ENCODE measurements at regions not wholly inside any gene's neighbourhood (a gene's known extent, or its start where the extent isn't known, plus 50 kb on each side); places are given as distances from the start of the nearest gene placed in this dataset.

DNA sequence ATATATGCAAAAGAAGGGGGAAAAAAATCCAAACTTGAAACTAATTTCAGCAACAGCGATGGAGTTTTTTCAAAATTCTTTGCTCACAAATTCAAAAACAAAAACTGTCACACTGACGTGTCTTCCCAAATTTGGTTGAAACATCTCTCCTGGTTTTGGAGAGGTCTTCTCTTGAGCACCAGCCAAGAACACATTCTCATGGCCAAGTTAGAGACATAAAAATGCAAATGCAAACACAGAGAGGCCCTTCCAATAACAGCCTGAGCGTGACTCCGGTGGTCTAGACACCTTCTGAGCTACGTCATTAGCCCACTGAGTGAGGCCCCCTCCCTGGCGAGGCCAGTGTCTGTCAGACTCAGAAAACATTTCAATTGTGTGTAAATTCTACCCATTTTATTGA is 436.0 kb upstream of the PROK2 start:
- 77 to 80% methylated on average over 6 of the region's 6 CpGs for WGBS, 2 donors
- no peaks in the 10 kb centered on the region for H3K27me3 ChIP-seq
- no peaks in the 10 kb centered on the region for H3K36me3 ChIP-seq
- TF ChIP-seq EP300 (IDR thresholded peaks at IDR 0.05) (no peak), POLR2A (IDR thresholded peaks at IDR 0.05) (no peak)
- TF ChIP-seq, protein P1, sequence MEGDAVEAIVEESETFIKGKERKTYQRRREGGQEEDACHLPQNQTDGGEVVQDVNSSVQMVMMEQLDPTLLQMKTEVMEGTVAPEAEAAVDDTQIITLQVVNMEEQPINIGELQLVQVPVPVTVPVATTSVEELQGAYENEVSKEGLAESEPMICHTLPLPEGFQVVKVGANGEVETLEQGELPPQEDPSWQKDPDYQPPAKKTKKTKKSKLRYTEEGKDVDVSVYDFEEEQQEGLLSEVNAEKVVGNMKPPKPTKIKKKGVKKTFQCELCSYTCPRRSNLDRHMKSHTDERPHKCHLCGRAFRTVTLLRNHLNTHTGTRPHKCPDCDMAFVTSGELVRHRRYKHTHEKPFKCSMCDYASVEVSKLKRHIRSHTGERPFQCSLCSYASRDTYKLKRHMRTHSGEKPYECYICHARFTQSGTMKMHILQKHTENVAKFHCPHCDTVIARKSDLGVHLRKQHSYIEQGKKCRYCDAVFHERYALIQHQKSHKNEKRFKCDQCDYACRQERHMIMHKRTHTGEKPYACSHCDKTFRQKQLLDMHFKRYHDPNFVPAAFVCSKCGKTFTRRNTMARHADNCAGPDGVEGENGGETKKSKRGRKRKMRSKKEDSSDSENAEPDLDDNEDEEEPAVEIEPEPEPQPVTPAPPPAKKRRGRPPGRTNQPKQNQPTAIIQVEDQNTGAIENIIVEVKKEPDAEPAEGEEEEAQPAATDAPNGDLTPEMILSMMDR (IDR thresholded peaks at IDR 0.05), result no peak
- no peak for DNase-seq (ENCODE audit: low spot score in 2 of 2)
- no peaks in the 10 kb centered on the region for H3K4me1 ChIP-seq
- H3K9me3 ChIP-seq, result peaks cover 0 to 27% (median 8%) of the 10 kb centered on the region in 4 donors
- no peak overlapping the region for H3K27ac ChIP-seq
- no peak overlapping the region for H3K4me3 ChIP-seq

GRCh38 chr3:72219752-72220151 is 434.8 kb upstream of the PROK2 start:
- H3K4me1 ChIP-seq, result no peaks in the 10 kb centered on the region
- WGBS, 2 donors, result 93 to 96% methylated on average over 3 of the region's 3 CpGs
- no peak for DNase-seq (ENCODE audit: low spot score in 2 of 2)
- TF ChIP-seq, protein P1 (IDR thresholded peaks at IDR 0.05), result no peak
- TF ChIP-seq POLR2A (IDR thresholded peaks at IDR 0.05) (no peak), EP300 (IDR thresholded peaks at IDR 0.05) (no peak)
- peaks cover 0 to 15% (median 2%) of the 10 kb centered on the region in 4 donors for H3K9me3 ChIP-seq
- no peak overlapping the region for H3K4me3 ChIP-seq
- H3K27me3 ChIP-seq, result no peaks in the 10 kb centered on the region
- no peaks in the 10 kb centered on the region for H3K36me3 ChIP-seq
- no peak overlapping the region for H3K27ac ChIP-seq

DNA sequence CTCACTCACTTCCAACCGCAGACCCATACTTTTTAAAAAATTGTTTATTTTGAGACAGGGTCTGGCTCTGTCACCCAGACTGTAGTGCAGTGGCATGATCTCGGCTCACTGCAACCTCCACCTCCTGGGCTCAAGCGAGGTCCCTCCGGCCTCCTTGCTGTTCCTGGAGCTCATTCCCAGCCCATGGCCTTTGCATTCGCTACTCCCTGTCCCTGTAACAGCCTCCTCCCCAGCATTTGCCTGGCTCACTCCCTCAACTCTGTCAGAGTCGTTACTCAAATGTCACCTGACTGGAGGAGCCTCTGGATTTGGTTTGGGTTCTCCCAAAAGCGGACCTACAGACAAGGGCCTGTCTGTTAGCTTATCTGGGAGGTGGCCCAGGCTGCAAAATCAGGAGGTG is 432.6 kb upstream of the PROK2 start:
- no peak overlapping the region for H3K27ac ChIP-seq
- WGBS, 2 donors, result 91 to 94% methylated on average over 7 of the region's 7 CpGs
- no peak for DNase-seq (ENCODE audit: low spot score in 2 of 2)
- no peak overlapping the region for H3K4me3 ChIP-seq
- H3K36me3 ChIP-seq, result no peaks in the 10 kb centered on the region
- H3K27me3 ChIP-seq, result no peaks in the 10 kb centered on the region
- no peaks in the 10 kb centered on the region for H3K9me3 ChIP-seq
- H3K4me1 ChIP-seq, result peaks cover 0 to 10% (median 0%) of the 10 kb centered on the region in 4 donors
- TF ChIP-seq POLR2A (IDR thresholded peaks at IDR 0.05), result no peak
- TF ChIP-seq, protein P1 (IDR thresholded peaks at IDR 0.05), result no peak
- no peak for TF ChIP-seq EP300 (IDR thresholded peaks at IDR 0.05)

DNA sequence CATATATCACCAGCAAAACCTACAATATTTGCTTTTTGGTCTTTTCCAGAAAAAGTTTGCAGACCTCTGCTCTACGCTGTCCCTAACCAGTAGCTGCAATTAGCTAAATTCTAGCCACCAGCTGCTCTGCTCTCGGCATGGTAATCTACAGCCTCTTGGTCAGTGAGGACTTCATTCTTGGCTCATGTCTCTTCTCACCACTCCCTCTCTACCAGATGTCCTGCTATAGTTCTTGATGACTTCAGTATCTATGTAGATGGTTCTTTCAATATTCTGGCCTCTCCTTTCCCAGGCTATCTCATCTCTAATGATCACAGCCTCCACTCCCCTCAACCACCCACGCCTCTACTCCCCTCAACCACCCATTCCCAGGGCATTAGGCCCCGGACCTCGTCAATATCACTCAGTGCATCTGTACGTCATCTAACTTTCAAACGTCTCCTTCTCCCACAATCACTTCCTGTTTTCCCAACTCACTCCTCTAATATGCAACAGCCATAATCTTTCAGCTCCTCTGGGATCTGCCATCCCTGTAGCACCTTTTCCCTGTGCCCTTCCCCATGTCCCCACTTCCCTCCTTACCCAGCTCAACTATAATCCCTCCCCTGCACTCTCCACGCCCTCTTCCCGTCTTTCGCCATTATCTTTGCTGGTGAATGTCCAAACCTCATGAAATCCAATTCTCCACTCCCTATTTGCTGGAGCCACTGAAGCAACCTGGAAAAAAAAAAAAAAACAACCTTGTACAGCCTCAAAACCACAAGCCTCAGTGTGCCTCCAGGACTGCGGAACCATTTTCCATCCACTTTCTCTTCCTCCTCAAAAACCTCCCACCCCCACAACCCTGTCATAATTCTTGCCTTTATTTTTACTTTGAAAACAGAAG is 429.4 kb upstream of the PROK2 start:
- DNase-seq (ENCODE audit: low spot score in 2 of 2), result no peak
- TF ChIP-seq EP300 (IDR thresholded peaks at IDR 0.05) (no peak), POLR2A (IDR thresholded peaks at IDR 0.05) (no peak)
- TF ChIP-seq, protein P1 (IDR thresholded peaks at IDR 0.05), result no peak
- no peak overlapping the region for H3K4me3 ChIP-seq
- peaks cover 0 to 10% (median 0%) of the 10 kb centered on the region in 4 donors for H3K4me1 ChIP-seq
- H3K27me3 ChIP-seq, result no peaks in the 10 kb centered on the region
- H3K9me3 ChIP-seq, result no peaks in the 10 kb centered on the region
- no peak overlapping the region for H3K27ac ChIP-seq
- H3K36me3 ChIP-seq, result no peaks in the 10 kb centered on the region
- WGBS, 2 donors, result 71 to 72% methylated on average over 11 of the region's 11 CpGs

- no peak for DNase-seq (ENCODE audit: low spot score in 2 of 2)
- Histone ChIP-seq H3K36me3 (no peaks in the 10 kb centered on the region), H3K9me3 (no peaks in the 10 kb centered on the region), H3K4me1 (peaks cover 0 to 10% (median 0%) of the 10 kb centered on the region in 4 donors), H3K27ac (no peak overlapping the region), H3K4me3 (no peak overlapping the region), H3K27me3 (no peaks in the 10 kb centered on the region)
- TF ChIP-seq EP300 (IDR thresholded peaks at IDR 0.05) (no peak), POLR2A (IDR thresholded peaks at IDR 0.05) (no peak)
- TF ChIP-seq, protein P1 (IDR thresholded peaks at IDR 0.05), result no peak
- 70 to 71% methylated on average over 10 of the region's 10 CpGs for WGBS, 2 donors
Measured at GRCh38 chr3:72213296-72214065, 428.5 kb upstream of the PROK2 start.
